ENCODE measurements at regions not wholly inside any gene's neighbourhood (a gene's known extent, or its start where the extent isn't known, plus 50 kb on each side); places are given as distances from the start of the nearest gene placed in this dataset.

DNA sequence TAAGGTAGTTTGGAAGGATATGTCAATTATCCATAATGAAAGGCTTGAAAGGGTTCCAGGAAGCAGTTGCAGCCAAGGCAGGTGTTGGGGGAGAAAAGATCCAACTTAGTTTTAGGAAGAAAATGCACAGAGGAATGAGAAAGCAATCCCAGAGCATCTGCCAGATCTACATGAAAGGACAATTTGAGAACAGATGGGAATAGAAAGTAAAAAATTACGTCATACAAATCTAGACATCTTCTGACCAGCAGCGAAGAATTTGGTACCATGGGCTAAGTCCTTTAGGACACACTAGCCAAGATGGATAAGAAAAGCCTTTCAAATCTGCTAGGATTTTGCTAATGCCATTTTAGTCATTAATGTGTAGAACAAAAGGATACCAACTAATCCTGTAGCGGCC, 244.1 kb upstream of the PRR16 start (continued):
- TF ChIP-seq, protein P1, sequence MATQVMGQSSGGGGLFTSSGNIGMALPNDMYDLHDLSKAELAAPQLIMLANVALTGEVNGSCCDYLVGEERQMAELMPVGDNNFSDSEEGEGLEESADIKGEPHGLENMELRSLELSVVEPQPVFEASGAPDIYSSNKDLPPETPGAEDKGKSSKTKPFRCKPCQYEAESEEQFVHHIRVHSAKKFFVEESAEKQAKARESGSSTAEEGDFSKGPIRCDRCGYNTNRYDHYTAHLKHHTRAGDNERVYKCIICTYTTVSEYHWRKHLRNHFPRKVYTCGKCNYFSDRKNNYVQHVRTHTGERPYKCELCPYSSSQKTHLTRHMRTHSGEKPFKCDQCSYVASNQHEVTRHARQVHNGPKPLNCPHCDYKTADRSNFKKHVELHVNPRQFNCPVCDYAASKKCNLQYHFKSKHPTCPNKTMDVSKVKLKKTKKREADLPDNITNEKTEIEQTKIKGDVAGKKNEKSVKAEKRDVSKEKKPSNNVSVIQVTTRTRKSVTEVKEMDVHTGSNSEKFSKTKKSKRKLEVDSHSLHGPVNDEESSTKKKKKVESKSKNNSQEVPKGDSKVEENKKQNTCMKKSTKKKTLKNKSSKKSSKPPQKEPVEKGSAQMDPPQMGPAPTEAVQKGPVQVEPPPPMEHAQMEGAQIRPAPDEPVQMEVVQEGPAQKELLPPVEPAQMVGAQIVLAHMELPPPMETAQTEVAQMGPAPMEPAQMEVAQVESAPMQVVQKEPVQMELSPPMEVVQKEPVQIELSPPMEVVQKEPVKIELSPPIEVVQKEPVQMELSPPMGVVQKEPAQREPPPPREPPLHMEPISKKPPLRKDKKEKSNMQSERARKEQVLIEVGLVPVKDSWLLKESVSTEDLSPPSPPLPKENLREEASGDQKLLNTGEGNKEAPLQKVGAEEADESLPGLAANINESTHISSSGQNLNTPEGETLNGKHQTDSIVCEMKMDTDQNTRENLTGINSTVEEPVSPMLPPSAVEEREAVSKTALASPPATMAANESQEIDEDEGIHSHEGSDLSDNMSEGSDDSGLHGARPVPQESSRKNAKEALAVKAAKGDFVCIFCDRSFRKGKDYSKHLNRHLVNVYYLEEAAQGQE (IDR thresholded peaks at IDR 0.05): no peak
- no peak for TF ChIP-seq CBX2 (IDR thresholded peaks at IDR 0.05; ENCODE audit: borderline replicate concordance, low read depth)
- no peak for TF ChIP-seq RFX5 (IDR thresholded peaks at IDR 0.05)
- no peak for TF ChIP-seq RCOR1 (IDR thresholded peaks at IDR 0.05; ENCODE audit: low read depth, low read length)
- no peak for TF ChIP-seq EP300 (IDR thresholded peaks at IDR 0.05)
- no peak for TF ChIP-seq HEYL (CRISPR knock-in tag; IDR thresholded peaks at IDR 0.05)

- Histone ChIP-seq H3K4me1 (no peaks in the 10 kb centered on the region), H3K4me2 (no peak overlapping the region), H3K9me3 (no peaks in the 10 kb centered on the region), H3K27ac (no peak overlapping the region), H3K4me3 (no peak overlapping the region)
- ATAC-seq: no peak
- no peak for TF ChIP-seq TP53 (CRISPR knock-in tag; IDR thresholded peaks at IDR 0.05)
- no peak for TF ChIP-seq ZC3H11A (IDR thresholded peaks at IDR 0.05)
- TF ChIP-seq, protein P2, sequence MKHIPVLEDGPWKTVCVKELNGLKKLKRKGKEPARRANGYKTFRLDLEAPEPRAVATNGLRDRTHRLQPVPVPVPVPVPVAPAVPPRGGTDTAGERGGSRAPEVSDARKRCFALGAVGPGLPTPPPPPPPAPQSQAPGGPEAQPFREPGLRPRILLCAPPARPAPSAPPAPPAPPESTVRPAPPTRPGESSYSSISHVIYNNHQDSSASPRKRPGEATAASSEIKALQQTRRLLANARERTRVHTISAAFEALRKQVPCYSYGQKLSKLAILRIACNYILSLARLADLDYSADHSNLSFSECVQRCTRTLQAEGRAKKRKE (CRISPR knock-in tag; IDR thresholded peaks at IDR 0.05; ENCODE audit: low read depth): no peak
- no peak for TF ChIP-seq CEBPB (IDR thresholded peaks at IDR 0.05)
- TF ChIP-seq TFCP2L1 (CRISPR knock-in tag; IDR thresholded peaks at IDR 0.05): no peak
- no peak for TF ChIP-seq JUN (IDR thresholded peaks at IDR 0.05)
- TF ChIP-seq MAZ (IDR thresholded peaks at IDR 0.05; ENCODE audit: borderline replicate concordance, low read depth, low read length): no peak
- TF ChIP-seq CHD2 (IDR thresholded peaks at IDR 0.05; ENCODE audit: low read length, partially characterized antibody): no peak
- TF ChIP-seq CBX8 (IDR thresholded peaks at IDR 0.05): no peak
- DNase-seq (ENCODE audit: low read depth in 1 of 2, low spot score in 1 of 2): no peak
- FAIRE-seq: no peak
- WGBS (ENCODE audit: missing lambda C conversion rate): 3% methylated on average over 2 of the region's 2 CpGs
- ChIA-PET CTCF (no interaction called here), POLR2A (no interaction called here)
These were observed 238.6 kb upstream of the PRR16 start for GRCh38 chr5:120225524-120225923.

GRCh38 chr5:120228262-120229031, 235.7 kb upstream of the PRR16 start:
- H3K9me3 ChIP-seq: no peaks in the 10 kb centered on the region
- DNase-seq (ENCODE audit: low read depth in 1 of 2, low spot score in 1 of 2) (peak in 1 of 2 experiments; percentile 4), ATAC-seq (peak; percentile 54 to 56; a peak in 3 of 6 replicates), FAIRE-seq (no peak)
- H3K4me2 ChIP-seq: no peak overlapping the region
- 31% methylated on average over 10 of the region's 10 CpGs for WGBS (ENCODE audit: missing lambda C conversion rate)
- H3K4me1 ChIP-seq: no peaks in the 10 kb centered on the region
- CTCF ChIA-PET: interaction anchor here (0.7 kb wide), 1 partner anchor 59 kb away, joined by 3 read pairs; no protein-coding TSS in a partner anchor
- H3K27ac ChIP-seq: no peak overlapping the region
- no peak for TF ChIP-seq ESRRA (IDR thresholded peaks at IDR 0.05; ENCODE audit: borderline replicate concordance, low read length)
- no peak for TF ChIP-seq PHF8 (IDR thresholded peaks at IDR 0.05; ENCODE audit: borderline replicate concordance, low read depth)
- no peak for TF ChIP-seq SREBF2 (IDR thresholded peaks at IDR 0.05)
- TF ChIP-seq NR3C1 (IDR thresholded peaks at IDR 0.05): no peak
- TF ChIP-seq ELK1 (IDR thresholded peaks at IDR 0.05; ENCODE audit: low read depth, low read length): no peak
- TF ChIP-seq EP300 (IDR thresholded peaks at IDR 0.05): no peak
- TF ChIP-seq CHD2 (IDR thresholded peaks at IDR 0.05; ENCODE audit: low read length, partially characterized antibody): no peak
- TF ChIP-seq, protein P3, sequence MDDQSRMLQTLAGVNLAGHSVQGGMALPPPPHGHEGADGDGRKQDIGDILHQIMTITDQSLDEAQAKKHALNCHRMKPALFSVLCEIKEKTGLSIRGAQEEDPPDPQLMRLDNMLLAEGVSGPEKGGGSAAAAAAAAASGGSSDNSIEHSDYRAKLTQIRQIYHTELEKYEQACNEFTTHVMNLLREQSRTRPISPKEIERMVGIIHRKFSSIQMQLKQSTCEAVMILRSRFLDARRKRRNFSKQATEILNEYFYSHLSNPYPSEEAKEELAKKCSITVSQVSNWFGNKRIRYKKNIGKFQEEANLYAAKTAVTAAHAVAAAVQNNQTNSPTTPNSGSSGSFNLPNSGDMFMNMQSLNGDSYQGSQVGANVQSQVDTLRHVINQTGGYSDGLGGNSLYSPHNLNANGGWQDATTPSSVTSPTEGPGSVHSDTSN (IDR thresholded peaks at IDR 0.05): no peak
- POLR2A ChIA-PET: no interaction called here
- H3K4me3 ChIP-seq: no peak overlapping the region

Data from A549 (cell line).